HL-60 (cell line): ENCODE measurements at regions not wholly inside any gene's neighbourhood (a gene's known extent, or its start where the extent isn't known, plus 50 kb on each side); places are given as distances from the start of the nearest gene placed in this dataset.

Experiments
- DNase-seq, 2 experiments: peaks; one replicate each; pipeline ENCODE4 v3.0.0-alpha.2; 2010 to 2020; ENCODE audit warnings: low read depth in 1 of 2, low spot score in 1 of 2
- H3K27ac ChIP-seq: fragments of 250-450 bp; sonication (Bioruptor Pico); replicated peaks from 2 replicates; pipeline ENCODE4 v1.5.1; 2020; ENCODE audit warnings: mild to moderate bottlenecking, moderate library complexity
- H3K27me3 ChIP-seq: fragments of 250-450 bp; sonication (Bioruptor Pico); 2 replicates; pipeline ENCODE4 v1.5.1; 2021; ENCODE audit warnings: mild to moderate bottlenecking, moderate library complexity; ENCODE audit not compliant: insufficient read depth, poor library complexity, severe bottlenecking
- H3K4me3 ChIP-seq: replicated peaks from 2 replicates; pipeline ENCODE4 v1.5.1; 2011; ENCODE audit warnings: mild to moderate bottlenecking, control low read depth, low read length; ENCODE audit not compliant: insufficient read depth
- CTCF ChIP-seq: IDR thresholded peaks from one replicate; pipeline ENCODE4 v1.5.1; 2011; ENCODE audit warnings: low read length, control low read depth, inconsistent platforms; ENCODE audit not compliant: insufficient read depth
- GABPA ChIP-seq: IDR thresholded peaks from 2 replicates; pipeline ENCODE4 v1.6.1; 2012; ENCODE audit warnings: low read depth
- POLR2AphosphoS5 ChIP-seq: IDR thresholded peaks from 2 replicates; pipeline ENCODE4 v1.6.1; 2012; ENCODE audit warnings: low read depth
- REST ChIP-seq: IDR thresholded peaks from 2 replicates; pipeline ENCODE4 v1.6.1; 2012; ENCODE audit warnings: low read depth; ENCODE audit not compliant: insufficient replicate concordance
- SPI1 ChIP-seq: IDR thresholded peaks from 2 replicates; pipeline ENCODE4 v1.6.1; 2012; ENCODE audit warnings: low read depth, mild to moderate bottlenecking, borderline replicate concordance

GRCh38 chr13:44158881-44159632, 214.6 kb upstream of the SERP2 start:
- no peak for DNase-seq
- no peaks in the 10 kb centered on the region for H3K27me3 ChIP-seq
- no peak overlapping the region for H3K4me3 ChIP-seq
- no peak overlapping the region for H3K27ac ChIP-seq
- TF ChIP-seq POLR2AphosphoS5 (no peak), GABPA (no peak), SPI1 (no peak), REST (no peak), CTCF (no peak)

GRCh38 chr13:44159633-44160279, 213.9 kb upstream of the SERP2 start:
- DNase-seq, result no peak
- Histone ChIP-seq H3K4me3 (no peak overlapping the region), H3K27me3 (no peaks in the 10 kb centered on the region), H3K27ac (no peak overlapping the region)
- TF ChIP-seq SPI1, result no peak
- no peak for TF ChIP-seq POLR2AphosphoS5
- TF ChIP-seq CTCF, result no peak
- TF ChIP-seq REST, result no peak
- TF ChIP-seq GABPA, result no peak

- no peak for DNase-seq
- no peaks in the 10 kb centered on the region for H3K27me3 ChIP-seq
- TF ChIP-seq CTCF (no peak), REST (no peak), GABPA (no peak), POLR2AphosphoS5 (no peak), SPI1 (no peak)
- H3K27ac ChIP-seq, result no peak overlapping the region
- no peak overlapping the region for H3K4me3 ChIP-seq
Observed at GRCh38 chr13:44160591-44161191, 212.9 kb upstream of the SERP2 start.
